ENCODE measurements at regions not wholly inside any gene's neighbourhood (a gene's known extent, or its start where the extent isn't known, plus 50 kb on each side); places are given as distances from the start of the nearest gene placed in this dataset.
"Not testable (repeated sequence)": the region's sequence is repeated elsewhere in the genome, so short reads cannot be mapped to it uniquely, and the experiment has no call there.

GRCh38 chr2:200173691-200174090 is 132.8 kb upstream of the SPATS2L start:
- DNase-seq (ENCODE audit: low spot score) = no peak

GRCh38 chr2:200174433-200175216 is 131.9 kb upstream of the SPATS2L start:
- no peak for DNase-seq (ENCODE audit: low spot score)

GRCh38 chr2:200177971-200178911 is 128.3 kb upstream of the SPATS2L start:
- DNase-seq (ENCODE audit: low spot score) = no peak

GRCh38 chr2:200179151-200179550 is 127.3 kb upstream of the SPATS2L start:
- no peak for DNase-seq (ENCODE audit: low spot score)

- DNase-seq (ENCODE audit: low spot score) = no peak
Measured at GRCh38 chr2:200180943-200181342, 125.5 kb upstream of the SPATS2L start.

- no peak for DNase-seq (ENCODE audit: low spot score)
Measured at GRCh38 chr2:200181755-200182154, 124.7 kb upstream of the SPATS2L start.

GRCh38 chr2:200184748-200185627 is 121.5 kb upstream of the SPATS2L start:
- DNase-seq (ENCODE audit: low spot score) = no peak

- DNase-seq (ENCODE audit: low spot score) = no peak
Measured at GRCh38 chr2:200185628-200186000, 120.9 kb upstream of the SPATS2L start.

- no peak for DNase-seq (ENCODE audit: low spot score)
Measured at GRCh38 chr2:200186002-200186401, 120.5 kb upstream of the SPATS2L start.

- DNase-seq (ENCODE audit: low spot score) = no peak
Measured at GRCh38 chr2:200188876-200189275, 117.6 kb upstream of the SPATS2L start.

GRCh38 chr2:200189964-200190363 is 116.5 kb upstream of the SPATS2L start:
- DNase-seq (ENCODE audit: low spot score) = no peak

- DNase-seq (ENCODE audit: low spot score) = no peak
Measured at GRCh38 chr2:200193331-200193730, 113.2 kb upstream of the SPATS2L start.

- DNase-seq (ENCODE audit: low spot score) = no peak
Measured at GRCh38 chr2:200193791-200194190, 112.7 kb upstream of the SPATS2L start.

- DNase-seq (ENCODE audit: low spot score) = no peak
Measured at GRCh38 chr2:200194746-200195145, 111.7 kb upstream of the SPATS2L start.

GRCh38 chr2:200199005-200199404 is 107.5 kb upstream of the SPATS2L start:
- no peak for DNase-seq (ENCODE audit: low spot score)

- DNase-seq (ENCODE audit: low spot score) = peak; percentile 55
Measured at GRCh38 chr2:200199576-200200263, 106.8 kb upstream of the SPATS2L start.

- DNase-seq (ENCODE audit: low spot score) = not testable (repeated sequence)
Measured at GRCh38 chr2:200201839-200202238, 104.7 kb upstream of the SPATS2L start.

GRCh38 chr2:200203381-200203827 is 103.1 kb upstream of the SPATS2L start:
- DNase-seq (ENCODE audit: low spot score) = no peak

GRCh38 chr2:200208041-200208440 is 98.5 kb upstream of the SPATS2L start:
- DNase-seq (ENCODE audit: low spot score) = no peak

- no peak for DNase-seq (ENCODE audit: low spot score)
Measured at GRCh38 chr2:200209030-200209429, 97.5 kb upstream of the SPATS2L start.

- DNase-seq (ENCODE audit: low spot score) = no peak
Measured at GRCh38 chr2:200211643-200212042, 94.8 kb upstream of the SPATS2L start.
